Ramos (cell line): ENCODE measurements at regions not wholly inside any gene's neighbourhood (a gene's known extent, or its start where the extent isn't known, plus 50 kb on each side); places are given as distances from the start of the nearest gene placed in this dataset.
"Not testable (repeated sequence)": the region's sequence is repeated elsewhere in the genome, so short reads cannot be mapped to it uniquely, and the experiment has no call there.

Source experiments
- in situ Hi-C: fragments of 300-500 bp; cut with MboI; formaldehyde crosslinking; loops from one replicate; pipeline ENCODE4 v1.14.3; 2022; ENCODE audit warnings: low sequenced_read_pairs; ENCODE audit not compliant: unreplicated experiment

- in situ Hi-C loops = no loop called here
Measured at GRCh38 chr1:173392895-173393658, 84.1 kb upstream of the PRDX6 start.

GRCh38 chr1:173393659-173394000 lies 83.5 kb upstream of the PRDX6 start:
- in situ Hi-C loops = no loop called here

GRCh38 chr1:173394813-173395212 lies 82.3 kb upstream of the PRDX6 start:
- in situ Hi-C loops = not testable (repeated sequence)

DNA sequence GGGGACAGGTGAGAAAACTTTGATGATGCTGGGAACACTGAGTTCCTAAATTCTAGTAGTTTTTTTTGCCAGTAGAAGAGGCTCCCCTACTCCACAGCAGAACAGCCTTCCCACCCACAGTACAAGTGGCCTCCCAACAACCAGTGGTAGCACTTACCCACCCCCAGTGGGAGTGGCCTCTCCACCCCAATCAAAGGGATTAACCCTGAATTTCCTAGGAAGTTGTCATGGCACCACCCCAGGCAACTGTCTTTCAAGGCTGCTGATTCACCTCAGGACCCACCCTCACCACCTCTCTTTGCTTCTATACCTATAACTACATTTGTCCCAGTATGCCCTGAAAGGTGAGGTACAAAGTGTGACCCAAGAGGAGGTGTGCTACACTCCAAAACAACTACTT lies 81.4 kb upstream of the PRDX6 start:
- in situ Hi-C loops = no loop called here

- in situ Hi-C loops = loop anchor here (25.0 kb wide), 2 partner anchors 1337 to 1612 kb away; partner anchors contain the start of gene MRPS14
Measured at GRCh38 chr1:173400387-173400995, 76.6 kb upstream of the PRDX6 start.

- in situ Hi-C loops = loop anchor here (25.0 kb wide), 2 partner anchors 1333 to 1608 kb away; partner anchors contain the start of gene MRPS14
Measured at GRCh38 chr1:173403996-173404395, 73.1 kb upstream of the PRDX6 start.

GRCh38 chr1:173405281-173405680 lies 71.9 kb upstream of the PRDX6 start:
- in situ Hi-C loops = loop anchor here (25.0 kb wide), 2 partner anchors 1332 to 1607 kb away; partner anchors contain the start of gene MRPS14

DNA sequence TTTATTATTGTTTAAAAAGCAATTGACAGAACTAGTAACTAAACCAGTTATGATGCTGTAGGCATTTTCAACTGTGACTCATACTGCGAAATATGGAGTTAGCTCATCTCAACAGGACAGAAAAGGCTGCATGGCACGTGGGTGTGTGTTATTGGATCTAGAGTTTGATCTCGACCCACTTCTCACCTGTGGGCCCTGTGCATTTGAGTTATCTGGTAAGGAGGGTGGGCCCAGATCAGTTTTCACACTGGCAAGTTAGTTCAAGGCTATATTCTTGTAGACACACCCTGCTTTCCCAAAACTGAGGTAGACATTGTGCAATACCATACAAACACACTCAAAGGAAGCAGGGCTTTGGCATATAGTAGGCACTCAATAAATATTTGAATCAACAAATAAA lies 71.3 kb upstream of the PRDX6 start:
- in situ Hi-C loops = loop anchor here (25.0 kb wide), 2 partner anchors 1331 to 1606 kb away; partner anchors contain the start of gene MRPS14

- in situ Hi-C loops = loop anchor here (25.0 kb wide), 2 partner anchors 1330 to 1605 kb away; partner anchors contain the start of gene MRPS14
Measured at GRCh38 chr1:173406783-173407230, 70.3 kb upstream of the PRDX6 start.

GRCh38 chr1:173407846-173408245 lies 69.3 kb upstream of the PRDX6 start:
- in situ Hi-C loops = loop anchor here (25.0 kb wide), 2 partner anchors 1329 to 1604 kb away; partner anchors contain the start of gene MRPS14

DNA sequence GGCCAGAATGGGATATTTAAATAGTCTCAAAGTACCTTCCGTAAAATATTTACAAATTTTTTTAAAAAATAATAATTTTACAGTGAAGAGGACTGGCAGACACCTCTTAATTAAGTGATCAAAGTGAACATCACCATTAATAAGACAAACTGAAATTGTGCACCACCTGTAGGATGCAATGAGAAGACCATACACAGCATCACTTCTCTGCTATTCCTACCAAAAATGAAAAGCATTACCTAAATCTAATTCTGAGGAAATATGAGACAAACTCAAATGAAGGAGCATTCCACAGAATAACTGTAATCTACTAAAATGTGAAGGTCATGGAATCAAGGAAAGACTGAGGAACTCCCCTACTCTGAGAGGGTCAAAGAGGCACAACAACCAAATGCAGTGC lies 68.2 kb upstream of the PRDX6 start:
- in situ Hi-C loops = loop anchor here (25.0 kb wide), 2 partner anchors 1328 to 1603 kb away; partner anchors contain the start of gene MRPS14

DNA sequence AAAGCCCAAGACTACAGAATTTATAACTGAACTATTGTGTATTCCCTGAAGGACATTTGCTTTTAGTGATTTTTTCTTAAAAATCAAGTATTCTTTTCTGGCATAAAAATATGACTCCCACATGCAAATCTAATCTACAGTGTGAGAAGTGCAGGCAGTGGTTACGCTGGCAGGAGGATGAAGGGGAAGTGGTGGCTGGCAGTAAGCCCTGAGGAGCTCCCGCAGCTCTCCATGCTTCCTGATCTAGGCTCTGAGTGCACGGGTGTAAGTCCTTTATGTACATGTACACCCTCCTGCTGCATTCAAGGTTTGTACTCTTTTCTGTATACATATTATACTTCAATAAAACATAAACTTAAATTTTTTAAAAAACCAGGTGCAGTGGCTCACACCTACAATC lies 67.5 kb upstream of the PRDX6 start:
- in situ Hi-C loops = loop anchor here (10.0 to 25.0 kb wide), 3 partner anchors 665 to 1603 kb away; partner anchors contain the start of gene MRPS14

GRCh38 chr1:173410133-173410793 lies 66.9 kb upstream of the PRDX6 start:
- in situ Hi-C loops = loop anchor here (10.0 to 25.0 kb wide), 3 partner anchors 665 to 1602 kb away; partner anchors contain the start of gene MRPS14

GRCh38 chr1:173410794-173411236 lies 66.3 kb upstream of the PRDX6 start:
- in situ Hi-C loops = loop anchor here (10.0 to 25.0 kb wide), 3 partner anchors 666 to 1601 kb away; partner anchors contain the start of gene MRPS14

- in situ Hi-C loops = loop anchor here (10.0 to 25.0 kb wide), 3 partner anchors 667 to 1600 kb away; partner anchors contain the start of gene MRPS14
Measured at GRCh38 chr1:173411835-173412742, 65.0 kb upstream of the PRDX6 start.

DNA sequence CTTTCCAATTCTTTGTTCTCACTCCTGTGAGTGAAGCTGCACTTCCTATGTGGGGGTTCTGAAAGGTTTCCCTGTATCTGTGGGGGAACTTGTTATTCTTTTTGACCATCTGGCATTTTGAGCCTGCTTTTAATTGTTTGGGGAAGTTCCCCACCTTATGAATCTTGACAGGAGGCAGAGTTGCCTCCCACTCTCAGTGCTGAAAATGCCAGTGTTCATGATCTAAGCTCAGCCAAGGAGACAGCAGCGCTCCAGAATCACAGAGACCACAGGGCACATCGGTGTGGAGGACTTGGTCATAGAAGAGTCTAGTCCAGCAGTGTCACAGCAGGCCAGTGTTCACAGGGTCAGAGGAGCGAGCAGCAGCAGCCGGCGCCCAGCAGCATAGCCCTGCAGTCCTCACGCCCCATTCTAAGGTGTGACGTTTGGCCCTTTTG lies 63.8 kb upstream of the PRDX6 start:
- in situ Hi-C loops = loop anchor here (10.0 to 25.0 kb wide), 3 partner anchors 668 to 1599 kb away; partner anchors contain the start of gene MRPS14

- in situ Hi-C loops = loop anchor here (10.0 to 25.0 kb wide), 3 partner anchors 669 to 1598 kb away; partner anchors contain the start of gene MRPS14
Measured at GRCh38 chr1:173414136-173414535, 63.0 kb upstream of the PRDX6 start.

DNA sequence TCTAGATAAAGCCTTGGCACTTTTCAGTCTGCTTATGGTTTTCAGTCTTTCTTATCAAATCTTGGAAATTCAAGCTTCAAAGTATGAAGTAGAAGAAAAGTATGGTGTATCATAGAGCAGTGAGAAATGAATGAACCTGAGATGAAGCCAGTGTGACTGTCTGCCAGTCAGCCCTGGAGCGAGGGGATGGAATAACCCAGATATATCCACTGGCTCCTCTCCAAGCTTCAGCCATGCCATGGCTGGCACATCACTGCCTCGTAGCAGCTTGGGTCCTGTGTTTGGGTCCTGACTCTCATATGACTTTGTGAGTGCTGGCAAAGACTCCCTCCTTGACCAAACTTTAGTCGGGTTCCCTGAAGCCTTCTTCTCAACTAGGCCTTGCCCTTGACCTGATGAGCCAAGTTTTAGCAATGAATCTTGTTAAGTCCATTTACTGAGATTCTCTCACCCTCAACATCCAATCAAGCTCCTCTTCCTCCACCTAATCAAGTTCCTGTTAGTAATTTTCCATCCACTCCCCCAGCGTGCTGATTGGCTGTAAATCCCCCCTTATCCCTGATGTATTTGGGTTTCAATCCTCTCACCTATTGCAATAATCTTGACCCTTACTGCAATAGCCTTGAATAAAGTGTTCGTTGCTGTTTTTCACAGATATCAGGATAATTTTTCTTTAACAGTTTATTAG lies 62.5 kb upstream of the PRDX6 start:
- in situ Hi-C loops = loop anchor here (10.0 to 25.0 kb wide), 3 partner anchors 670 to 1598 kb away; partner anchors contain the start of gene MRPS14
